Activated CD8-positive, alpha-beta T cell treated with anti-CD3 and anti-CD28 coated beads for 36 hours (primary cell): ENCODE measurements at regions not wholly inside any gene's neighbourhood (a gene's known extent, or its start where the extent isn't known, plus 50 kb on each side); places are given as distances from the start of the nearest gene placed in this dataset.
A peak's percentile ranks its signal among the peaks of the same experiment; 100 is the strongest.

Experiments used
- ATAC-seq: fragments of 200-7000 bp; cut with Tn5 transposase; one replicate; pipeline ENCODE4 v1.10.0; 2021; ENCODE audit warnings: mild to moderate bottlenecking, moderate library complexity
- CTCF ChIA-PET: fragments of 350-600 bp; sonication (Branson Sonifier 250); formaldehyde crosslinking; loops from one replicate; lab custom pipeline; 2021; ENCODE audit warnings: antibody characterized with exemption; lab: Charles Lee
- POLR2A ChIA-PET: fragments of 350-600 bp; sonication (Branson Sonifier 250); formaldehyde crosslinking; loops from one replicate; lab custom pipeline; 2021; ENCODE audit warnings: antibody characterized with exemption; lab: Charles Lee
- DNase-seq: peaks from one replicate; pipeline ENCODE4 v3.0.0-alpha.2; 2020
- H3K27ac Mint-ChIP-seq: one replicate; pipeline ENCODE4 v1.8.0; 2021; ENCODE audit warnings: mild to moderate bottlenecking, mixed read lengths
- H3K27me3 Mint-ChIP-seq: one replicate; pipeline ENCODE4 v1.8.0; 2021; ENCODE audit warnings: mixed read lengths
- H3K36me3 Mint-ChIP-seq: one replicate; pipeline ENCODE4 v1.8.0; 2021; ENCODE audit warnings: low read depth, mixed read lengths
- H3K4me1 Mint-ChIP-seq: one replicate; pipeline ENCODE4 v1.8.0; 2021; ENCODE audit warnings: low read depth, mixed read lengths
- H3K4me3 Mint-ChIP-seq: one replicate; pipeline ENCODE4 v1.8.0; 2021; ENCODE audit warnings: mild to moderate bottlenecking, moderate library complexity, mixed read lengths
- H3K9me3 Mint-ChIP-seq: one replicate; pipeline ENCODE4 v1.8.0; 2021; ENCODE audit warnings: mixed read lengths
- CTCF ChIP-seq: fragments of 200-600 bp; IDR thresholded peaks from one replicate; pipeline ENCODE4 v1.8.0; 2022; ENCODE audit warnings: antibody characterized with exemption, mild to moderate bottlenecking
- intact Hi-C: fragments of 100-400 bp; cut with micrococcal nuclease; formaldehyde crosslinking; loops from one replicate; pipeline ENCODE4 v1.10.0; 2022

GRCh38 chr2:217512728-217513127, 490.1 kb downstream of the TNS1 start:
- peaks cover 1% of the 10 kb centered on the region for H3K27me3 Mint-ChIP-seq
- no peaks in the 10 kb centered on the region for H3K9me3 Mint-ChIP-seq
- H3K4me3 Mint-ChIP-seq: no peak overlapping the region
- CTCF ChIA-PET: no interaction called here
- no peak overlapping the region for H3K27ac Mint-ChIP-seq
- peaks cover 14% of the 10 kb centered on the region for H3K4me1 Mint-ChIP-seq
- TF ChIP-seq CTCF: no peak
- intact Hi-C loops: loop anchor here (5.0 kb wide), 2 partner anchors 200 to 830 kb away; no protein-coding TSS in a partner anchor
- no peaks in the 10 kb centered on the region for H3K36me3 Mint-ChIP-seq
- ATAC-seq: no peak
- POLR2A ChIA-PET: no interaction called here
- DNase-seq: no peak

GRCh38 chr2:217512259-217512658, 490.5 kb downstream of the TNS1 start:
- Mint-ChIP-seq H3K27ac (no peak overlapping the region), H3K27me3 (peaks cover 1% of the 10 kb centered on the region), H3K36me3 (no peaks in the 10 kb centered on the region), H3K9me3 (no peaks in the 10 kb centered on the region), H3K4me1 (peaks cover 12% of the 10 kb centered on the region), H3K4me3 (no peak overlapping the region)
- ATAC-seq: no peak
- intact Hi-C loops: loop anchor here (5.0 kb wide), 2 partner anchors 200 to 830 kb away; no protein-coding TSS in a partner anchor
- no peak for DNase-seq
- POLR2A ChIA-PET: no interaction called here
- CTCF ChIA-PET: interaction anchor here (1.0 to 1.6 kb wide), 2 partner anchors 198 to 346 kb away, joined by 3 to 6 read pairs; no protein-coding TSS in a partner anchor
- no peak for TF ChIP-seq CTCF

GRCh38 chr2:217511850-217512249, 490.9 kb downstream of the TNS1 start:
- Mint-ChIP-seq H3K27ac (no peak overlapping the region), H3K4me1 (peaks cover 8% of the 10 kb centered on the region), H3K36me3 (no peaks in the 10 kb centered on the region), H3K27me3 (peaks cover 1% of the 10 kb centered on the region), H3K4me3 (no peak overlapping the region), H3K9me3 (no peaks in the 10 kb centered on the region)
- ATAC-seq (no peak), DNase-seq (no peak)
- no peak for TF ChIP-seq CTCF
- CTCF ChIA-PET: interaction anchor here (1.0 to 2.0 kb wide), 10 partner anchors 8 to 994 kb away, joined by 3 to 12 read pairs (median 4); no protein-coding TSS in a partner anchor
- intact Hi-C loops: loop anchor here (5.0 kb wide), 2 partner anchors 200 to 830 kb away; no protein-coding TSS in a partner anchor
- POLR2A ChIA-PET: interaction anchor here (1.3 kb wide), 1 partner anchor 818 kb away, joined by 3 read pairs; no protein-coding TSS in a partner anchor

- peak; percentile 69 for DNase-seq
- peak; percentile 70 for TF ChIP-seq CTCF
- Mint-ChIP-seq H3K9me3 (no peaks in the 10 kb centered on the region), H3K4me3 (no peak overlapping the region), H3K27me3 (peaks cover 1% of the 10 kb centered on the region), H3K4me1 (peaks cover 8% of the 10 kb centered on the region), H3K27ac (no peak overlapping the region), H3K36me3 (no peaks in the 10 kb centered on the region)
- ChIA-PET POLR2A (interaction anchor here (1.3 kb wide), 1 partner anchor 817 kb away, joined by 3 read pairs; no protein-coding TSS in a partner anchor), CTCF (interaction anchor here (0.6 to 2.0 kb wide), 26 partner anchors 9 to 993 kb away, joined by 3 to 12 read pairs (median 3); no protein-coding TSS in a partner anchor)
- ATAC-seq: peak; percentile 89
- intact Hi-C loops: loop anchor here (5.0 kb wide), 2 partner anchors 201 to 829 kb away; no protein-coding TSS in a partner anchor
Measured at GRCh38 chr2:217510771-217511291, 492.0 kb downstream of the TNS1 start.

GRCh38 chr2:217505303-217505702, 497.5 kb downstream of the TNS1 start:
- H3K9me3 Mint-ChIP-seq: no peaks in the 10 kb centered on the region
- DNase-seq (no peak), ATAC-seq (no peak)
- H3K4me3 Mint-ChIP-seq: no peak overlapping the region
- TF ChIP-seq CTCF: no peak
- H3K27me3 Mint-ChIP-seq: peaks cover 1% of the 10 kb centered on the region
- CTCF ChIA-PET: no interaction called here
- H3K36me3 Mint-ChIP-seq: no peaks in the 10 kb centered on the region
- intact Hi-C loops: no loop called here
- no peaks in the 10 kb centered on the region for H3K4me1 Mint-ChIP-seq
- H3K27ac Mint-ChIP-seq: no peak overlapping the region
- POLR2A ChIA-PET: no interaction called here
